Caco-2 (cell line): ENCODE measurements at regions not wholly inside any gene's neighbourhood (a gene's known extent, or its start where the extent isn't known, plus 50 kb on each side); places are given as distances from the start of the nearest gene placed in this dataset.
"Not testable (repeated sequence)": the region's sequence is repeated elsewhere in the genome, so short reads cannot be mapped to it uniquely, and the experiment has no call there.

ENCODE experiments used
- BruUV-seq: library from RNA; stranded (reverse); fragments of 400-500 nt; replicated peaks from 2 replicates; lab custom pipeline; 2021; lab: Mats Ljungman, UMichigan
- CTCF ChIA-PET: fragments of 300-600 bp; sonication (Branson Sonifier 250); formaldehyde crosslinking; loops from one replicate; lab custom pipeline; 2022; ENCODE audit warnings: antibody characterized with exemption; lab: Charles Lee
- POLR2A ChIA-PET: fragments of 300-600 bp; sonication (Branson Sonifier 250); formaldehyde crosslinking; loops from one replicate; lab custom pipeline; 2022; ENCODE audit warnings: antibody characterized with exemption; lab: Charles Lee
- DNase-seq, 2 experiments: peaks; one replicate each; pipeline versions ENCODE4 v3.0.0 to v3.0.0-alpha.2; 2020 to 2022
- H3K27me3 ChIP-seq: replicated peaks from 2 replicates; pipeline ENCODE4 v1.6.0; 2011; ENCODE audit warnings: low read length; ENCODE audit not compliant: control insufficient read depth, insufficient read depth
- H3K36me3 ChIP-seq: 2 replicates; pipeline ENCODE4 v1.5.1; 2011; ENCODE audit warnings: low read length; ENCODE audit not compliant: control insufficient read depth, insufficient read depth
- H3K4me1 ChIP-seq: fragments of 250-450 bp; sonication (Bioruptor Pico); 2 replicates; pipeline ENCODE4 v1.5.1; 2020; ENCODE audit warnings: mild to moderate bottlenecking
- H3K4me3 ChIP-seq: 2 replicates; pipeline ENCODE4 v1.5.1; 2011; ENCODE audit warnings: low read depth, mild to moderate bottlenecking, control low read depth, low read length
- H3K9me3 ChIP-seq: fragments of 250-450 bp; sonication (Bioruptor Pico); 2 replicates; pipeline ENCODE4 v1.5.1; 2020; ENCODE audit warnings: mild to moderate bottlenecking, moderate library complexity
- H3K27ac Mint-ChIP-seq: one replicate; pipeline ENCODE4 v1.8.0; 2022; ENCODE audit warnings: mixed read lengths; ENCODE audit not compliant: unreplicated experiment
- H3K27me3 Mint-ChIP-seq: one replicate; pipeline ENCODE4 v1.8.0; 2022; ENCODE audit warnings: mixed read lengths; ENCODE audit not compliant: insufficient read depth, unreplicated experiment
- H3K36me3 Mint-ChIP-seq: one replicate; pipeline ENCODE4 v1.8.0; 2022; ENCODE audit warnings: mild to moderate bottlenecking, mixed read lengths; ENCODE audit not compliant: insufficient read depth, unreplicated experiment
- H3K4me1 Mint-ChIP-seq: one replicate; pipeline ENCODE4 v1.8.0; 2022; ENCODE audit warnings: low read depth, mixed read lengths; ENCODE audit not compliant: unreplicated experiment
- H3K4me3 Mint-ChIP-seq: one replicate; pipeline ENCODE4 v1.8.0; 2022; ENCODE audit warnings: mild to moderate bottlenecking, moderate library complexity, mixed read lengths; ENCODE audit not compliant: unreplicated experiment
- H3K9me3 Mint-ChIP-seq: one replicate; pipeline ENCODE4 v1.8.0; 2022; ENCODE audit warnings: mixed read lengths; ENCODE audit not compliant: unreplicated experiment
- intact Hi-C: fragments of 100-400 bp; cut with micrococcal nuclease; formaldehyde crosslinking; loops from one replicate; pipeline ENCODE4 v1.10.0; 2022; ENCODE audit not compliant: unreplicated experiment
- TF ChIP-seq, protein P1 (sequence below), 2 experiments: fragments of 200-600 bp in 1 of 2; IDR thresholded peaks; 1 replicate in 1 of 2; 2 replicates in 1 of 2; pipeline versions ENCODE4 v1.5.1 to v1.8.0; 2011 to 2022; ENCODE audit warnings: antibody characterized with exemption in 1 of 2, control low read depth in 1 of 2, inconsistent platforms in 1 of 2, low read depth in 1 of 2, low read length in 1 of 2, mild to moderate bottlenecking in 1 of 2, moderate library complexity in 1 of 2; ENCODE audit not compliant: insufficient read depth in 1 of 2, severe bottlenecking in 1 of 2, unreplicated experiment in 1 of 2

DNA sequence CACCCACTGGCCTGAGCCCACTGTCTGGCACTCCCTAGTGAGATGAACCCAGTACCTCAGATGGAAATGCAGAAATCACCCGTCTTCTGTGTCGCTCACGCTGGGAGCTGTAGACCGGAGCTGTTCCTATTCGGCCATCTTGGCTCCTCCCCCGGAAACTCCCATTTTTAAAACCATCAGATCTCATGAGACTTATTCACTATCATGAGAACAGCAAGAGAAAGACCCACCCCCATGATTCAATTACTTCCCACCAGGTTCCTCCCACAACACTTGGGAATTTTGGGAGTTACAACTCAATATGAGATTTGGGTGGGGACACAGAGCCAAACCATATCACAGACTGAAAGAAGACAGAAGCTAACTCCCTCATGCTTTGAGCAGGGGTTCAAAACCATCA, 134.5 kb downstream of the SLC39A8 start:
- H3K4me1 Mint-ChIP-seq, H3K4me1 ChIP-seq, H3K4me3 Mint-ChIP-seq, CTCF ChIA-PET, H3K36me3 ChIP-seq, H3K9me3 ChIP-seq, intact Hi-C loops, H3K27me3 Mint-ChIP-seq, POLR2A ChIA-PET, BruUV-seq, H3K4me3 ChIP-seq, H3K9me3 Mint-ChIP-seq, DNase-seq, H3K27me3 ChIP-seq, H3K27ac Mint-ChIP-seq, H3K36me3 Mint-ChIP-seq: not testable (repeated sequence)

DNA sequence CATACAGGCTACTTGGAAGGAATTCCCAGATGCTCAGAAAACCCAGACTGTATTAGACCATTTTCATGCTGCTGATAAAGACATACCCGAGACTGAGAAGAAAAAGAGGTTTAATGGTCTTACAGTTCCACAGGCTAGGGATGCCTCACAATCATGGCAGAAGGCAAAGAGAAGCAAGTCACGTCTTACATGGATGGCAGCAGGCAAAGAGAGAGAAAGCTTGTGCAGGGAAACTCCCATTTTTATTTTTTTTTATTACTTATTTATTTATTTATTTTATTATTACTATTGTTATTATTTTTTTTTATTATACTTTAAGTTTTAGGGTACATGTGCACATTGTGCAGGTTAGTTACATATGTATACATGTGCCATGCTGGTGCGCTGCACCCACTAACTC, 140.6 kb downstream of the SLC39A8 start:
- H3K4me1 ChIP-seq, H3K4me3 ChIP-seq, H3K9me3 Mint-ChIP-seq, intact Hi-C loops, H3K9me3 ChIP-seq, CTCF ChIA-PET, H3K4me1 Mint-ChIP-seq, H3K36me3 ChIP-seq, H3K27ac Mint-ChIP-seq, POLR2A ChIA-PET, H3K4me3 Mint-ChIP-seq, H3K36me3 Mint-ChIP-seq, BruUV-seq, H3K27me3 Mint-ChIP-seq, DNase-seq, H3K27me3 ChIP-seq: not testable (repeated sequence)

- Mint-ChIP-seq H3K9me3 (no peaks in the 10 kb centered on the region), H3K4me3 (no peak overlapping the region), H3K36me3 (no peaks in the 10 kb centered on the region), H3K4me1 (no peaks in the 10 kb centered on the region), H3K27ac (no peak overlapping the region), H3K27me3 (no peaks in the 10 kb centered on the region)
- CTCF ChIA-PET = no interaction called here
- POLR2A ChIA-PET = no interaction called here
- no peaks in the 10 kb centered on the region for H3K27me3 ChIP-seq
- DNase-seq = no peak
- no peak overlapping the region for H3K4me3 ChIP-seq
- H3K4me1 ChIP-seq = no peaks in the 10 kb centered on the region
- no TSS peak for BruUV-seq
- intact Hi-C loops = no loop called here
- TF ChIP-seq, protein P1, sequence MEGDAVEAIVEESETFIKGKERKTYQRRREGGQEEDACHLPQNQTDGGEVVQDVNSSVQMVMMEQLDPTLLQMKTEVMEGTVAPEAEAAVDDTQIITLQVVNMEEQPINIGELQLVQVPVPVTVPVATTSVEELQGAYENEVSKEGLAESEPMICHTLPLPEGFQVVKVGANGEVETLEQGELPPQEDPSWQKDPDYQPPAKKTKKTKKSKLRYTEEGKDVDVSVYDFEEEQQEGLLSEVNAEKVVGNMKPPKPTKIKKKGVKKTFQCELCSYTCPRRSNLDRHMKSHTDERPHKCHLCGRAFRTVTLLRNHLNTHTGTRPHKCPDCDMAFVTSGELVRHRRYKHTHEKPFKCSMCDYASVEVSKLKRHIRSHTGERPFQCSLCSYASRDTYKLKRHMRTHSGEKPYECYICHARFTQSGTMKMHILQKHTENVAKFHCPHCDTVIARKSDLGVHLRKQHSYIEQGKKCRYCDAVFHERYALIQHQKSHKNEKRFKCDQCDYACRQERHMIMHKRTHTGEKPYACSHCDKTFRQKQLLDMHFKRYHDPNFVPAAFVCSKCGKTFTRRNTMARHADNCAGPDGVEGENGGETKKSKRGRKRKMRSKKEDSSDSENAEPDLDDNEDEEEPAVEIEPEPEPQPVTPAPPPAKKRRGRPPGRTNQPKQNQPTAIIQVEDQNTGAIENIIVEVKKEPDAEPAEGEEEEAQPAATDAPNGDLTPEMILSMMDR (IDR thresholded peaks at IDR 0.05; ENCODE audit: insufficient read depth in 1 of 2, low read depth in 1 of 2, low read length in 1 of 2, severe bottlenecking in 1 of 2, unreplicated experiment in 1 of 2) = no peak
- no peaks in the 10 kb centered on the region for H3K9me3 ChIP-seq
- no peaks in the 10 kb centered on the region for H3K36me3 ChIP-seq
Measured at GRCh38 chr4:102196221-102196620, 149.1 kb downstream of the SLC39A8 start.

DNA sequence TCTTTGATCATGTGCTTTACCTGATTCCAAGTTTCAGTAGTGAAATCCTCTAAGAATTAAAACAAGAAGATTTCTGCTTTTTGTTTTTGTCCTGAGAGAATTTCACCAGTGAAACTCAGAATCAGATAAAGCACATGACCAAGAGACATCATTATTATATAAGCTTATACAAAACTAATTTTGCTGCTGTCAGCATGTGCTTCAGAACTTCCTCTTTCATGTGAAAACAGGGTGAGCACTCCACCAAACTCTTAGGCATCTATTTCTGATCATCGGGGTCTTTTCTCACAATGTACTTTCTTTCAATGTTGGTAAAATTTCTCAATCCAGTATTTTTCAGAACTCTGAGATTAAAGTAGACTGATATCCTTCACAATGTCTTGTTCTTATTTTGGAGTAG, 152.1 kb downstream of the SLC39A8 start:
- Histone ChIP-seq H3K4me3 (no peak overlapping the region), H3K9me3 (no peaks in the 10 kb centered on the region), H3K27me3 (no peaks in the 10 kb centered on the region), H3K4me1 (no peaks in the 10 kb centered on the region), H3K36me3 (no peaks in the 10 kb centered on the region)
- POLR2A ChIA-PET = no interaction called here
- H3K36me3 Mint-ChIP-seq = no peaks in the 10 kb centered on the region
- TF ChIP-seq, protein P1 (IDR thresholded peaks at IDR 0.05; ENCODE audit: insufficient read depth in 1 of 2, low read depth in 1 of 2, low read length in 1 of 2, severe bottlenecking in 1 of 2, unreplicated experiment in 1 of 2) = no peak
- no peak for DNase-seq
- H3K4me1 Mint-ChIP-seq = no peaks in the 10 kb centered on the region
- H3K9me3 Mint-ChIP-seq = no peaks in the 10 kb centered on the region
- H3K27ac Mint-ChIP-seq = no peak overlapping the region
- intact Hi-C loops = no loop called here
- CTCF ChIA-PET = no interaction called here
- BruUV-seq = no TSS peak
- no peak overlapping the region for H3K4me3 Mint-ChIP-seq
- H3K27me3 Mint-ChIP-seq = no peaks in the 10 kb centered on the region
